Stimulated activated CD8-positive, alpha-beta memory T cell treated with anti-CD3 and anti-CD28 coated beads, Interleukin-15, amount 100 ng/mL, for 24 hours (primary cell): ENCODE measurements at regions not wholly inside any gene's neighbourhood (a gene's known extent, or its start where the extent isn't known, plus 50 kb on each side); places are given as distances from the start of the nearest gene placed in this dataset.
A peak's percentile ranks its signal among the peaks of the same experiment; 100 is the strongest.
"Not testable (repeated sequence)": the region's sequence is repeated elsewhere in the genome, so short reads cannot be mapped to it uniquely, and the experiment has no call there.

Experiments used
- DNase-seq: peaks from one replicate; pipeline ENCODE4 v3.0.0-alpha.2; 2020; ENCODE audit warnings: low read depth

- DNase-seq: no peak
Observed at GRCh38 chr4:183816077-183816476, 89.0 kb upstream of the STOX2 start.

GRCh38 chr4:183816882-183817509 is 88.1 kb upstream of the STOX2 start:
- DNase-seq: no peak

- not testable (repeated sequence) for DNase-seq
Observed at GRCh38 chr4:183818591-183818990, 86.5 kb upstream of the STOX2 start.

GRCh38 chr4:183821076-183821853 is 83.8 kb upstream of the STOX2 start:
- no peak for DNase-seq

GRCh38 chr4:183823434-183823833 is 81.7 kb upstream of the STOX2 start:
- DNase-seq: no peak

GRCh38 chr4:183825346-183825745 is 79.8 kb upstream of the STOX2 start:
- DNase-seq: no peak

- no peak for DNase-seq
Observed at GRCh38 chr4:183826461-183826860, 78.6 kb upstream of the STOX2 start.

GRCh38 chr4:183828125-183828524 is 77.0 kb upstream of the STOX2 start:
- no peak for DNase-seq

GRCh38 chr4:183828839-183829238 is 76.3 kb upstream of the STOX2 start:
- DNase-seq: no peak

- no peak for DNase-seq
Observed at GRCh38 chr4:183830438-183830985, 74.6 kb upstream of the STOX2 start.

- no peak for DNase-seq
Observed at GRCh38 chr4:183831026-183831446, 74.1 kb upstream of the STOX2 start.

GRCh38 chr4:183831683-183832082 is 73.4 kb upstream of the STOX2 start:
- DNase-seq: no peak

GRCh38 chr4:183832776-183833450 is 72.2 kb upstream of the STOX2 start:
- no peak for DNase-seq

GRCh38 chr4:183834252-183834651 is 70.9 kb upstream of the STOX2 start:
- no peak for DNase-seq

- no peak for DNase-seq
Observed at GRCh38 chr4:183837222-183837621, 67.9 kb upstream of the STOX2 start.

- DNase-seq: no peak
Observed at GRCh38 chr4:183838987-183839712, 66.0 kb upstream of the STOX2 start.

GRCh38 chr4:183840311-183840710 is 64.8 kb upstream of the STOX2 start:
- peak; percentile 23 for DNase-seq

GRCh38 chr4:183841001-183841400 is 64.1 kb upstream of the STOX2 start:
- DNase-seq: no peak

GRCh38 chr4:183842129-183842528 is 63.0 kb upstream of the STOX2 start:
- DNase-seq: no peak

GRCh38 chr4:183843248-183843671 is 61.8 kb upstream of the STOX2 start:
- no peak for DNase-seq

- no peak for DNase-seq
Observed at GRCh38 chr4:183846951-183847350, 58.2 kb upstream of the STOX2 start.

- DNase-seq: no peak
Observed at GRCh38 chr4:183848805-183849204, 56.3 kb upstream of the STOX2 start.
